ENCODE measurements at regions not wholly inside any gene's neighbourhood (a gene's known extent, or its start where the extent isn't known, plus 50 kb on each side); places are given as distances from the start of the nearest gene placed in this dataset.

- peak in 1 of 3 donors; percentile 11 for TF ChIP-seq CTCF (IDR thresholded peaks at IDR 0.05)
- no peak for TF ChIP-seq POLR2A (IDR thresholded peaks at IDR 0.05)
Measured at GRCh38 chr2:164430166-164430783, 191.0 kb downstream of the GRB14 start.
